Lower leg skin (tissue), 4 donors: ENCODE measurements at regions not wholly inside any gene's neighbourhood (a gene's known extent, or its start where the extent isn't known, plus 50 kb on each side); places are given as distances from the start of the nearest gene placed in this dataset.
A peak's percentile ranks its signal among the peaks of the same experiment; 100 is the strongest.

Experiments used
- DNase-seq, 2 donors: peaks; one replicate each; pipeline ENCODE4 v3.0.0-alpha.2; 2019; ENCODE audit warnings: low spot score in 2 of 2
- H3K4me3 ChIP-seq: fragments of 200-600 bp; sonication (generic); 2 replicates; pipeline ENCODE4 v1.5.1; 2017; ENCODE audit warnings: mild to moderate bottlenecking, low read depth; ENCODE audit not compliant: poor library complexity, severe bottlenecking
- POLR2A ChIP-seq, 2 donors: fragments of 450-650 bp; IDR thresholded peaks; one replicate each; pipeline ENCODE4 v1.6.1; 2016 to 2017; ENCODE audit warnings: antibody characterized with exemption in 2 of 2, mild to moderate bottlenecking in 1 of 2, moderate library complexity in 1 of 2
- WGBS, 2 donors: methylation state at CpG; one replicate each; pipeline ENCODE4 v1.1.5; 2018; 5-methylcytosine and 5-hydroxymethylcytosine counted together
- intact Hi-C: fragments of 100-400 bp; cut with DNase I; formaldehyde crosslinking; loops from one replicate; pipeline ENCODE4 v1.15.0; 2023; ENCODE audit warnings: low total_unique reads
- TF ChIP-seq, protein P1 (sequence below), 3 donors: fragments of 450-650 bp; IDR thresholded peaks; one replicate each; pipeline ENCODE4 v1.5.1; 2016; ENCODE audit warnings: antibody characterized with exemption in 3 of 3, mild to moderate bottlenecking in 3 of 3, moderate library complexity in 2 of 3

DNA sequence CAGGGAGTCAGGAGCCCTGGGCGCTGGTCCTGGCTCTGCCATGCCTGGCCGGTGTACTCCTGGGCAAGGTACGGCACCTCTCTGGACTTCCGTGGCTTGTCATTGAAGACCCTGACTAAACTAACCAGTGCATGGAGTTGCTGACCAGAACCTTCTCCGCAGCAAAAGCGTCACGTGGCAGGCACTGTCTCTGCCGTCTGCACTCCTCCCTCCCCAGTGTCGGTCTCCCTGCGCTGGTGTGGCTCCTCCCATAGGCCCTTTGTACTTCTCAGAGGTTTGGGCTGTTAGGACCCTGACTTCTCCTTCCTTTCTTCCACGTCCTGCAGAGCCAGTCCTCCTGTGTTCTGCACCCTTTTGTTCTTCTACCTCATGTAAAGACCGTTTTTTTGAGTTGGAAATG lies 100.6 kb upstream of the CREB5 start:
- TF ChIP-seq POLR2A (IDR thresholded peaks at IDR 0.05) = no peak
- TF ChIP-seq, protein P1, sequence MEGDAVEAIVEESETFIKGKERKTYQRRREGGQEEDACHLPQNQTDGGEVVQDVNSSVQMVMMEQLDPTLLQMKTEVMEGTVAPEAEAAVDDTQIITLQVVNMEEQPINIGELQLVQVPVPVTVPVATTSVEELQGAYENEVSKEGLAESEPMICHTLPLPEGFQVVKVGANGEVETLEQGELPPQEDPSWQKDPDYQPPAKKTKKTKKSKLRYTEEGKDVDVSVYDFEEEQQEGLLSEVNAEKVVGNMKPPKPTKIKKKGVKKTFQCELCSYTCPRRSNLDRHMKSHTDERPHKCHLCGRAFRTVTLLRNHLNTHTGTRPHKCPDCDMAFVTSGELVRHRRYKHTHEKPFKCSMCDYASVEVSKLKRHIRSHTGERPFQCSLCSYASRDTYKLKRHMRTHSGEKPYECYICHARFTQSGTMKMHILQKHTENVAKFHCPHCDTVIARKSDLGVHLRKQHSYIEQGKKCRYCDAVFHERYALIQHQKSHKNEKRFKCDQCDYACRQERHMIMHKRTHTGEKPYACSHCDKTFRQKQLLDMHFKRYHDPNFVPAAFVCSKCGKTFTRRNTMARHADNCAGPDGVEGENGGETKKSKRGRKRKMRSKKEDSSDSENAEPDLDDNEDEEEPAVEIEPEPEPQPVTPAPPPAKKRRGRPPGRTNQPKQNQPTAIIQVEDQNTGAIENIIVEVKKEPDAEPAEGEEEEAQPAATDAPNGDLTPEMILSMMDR (IDR thresholded peaks at IDR 0.05) = no peak
- intact Hi-C loops = no loop called here
- no peak overlapping the region for H3K4me3 ChIP-seq
- WGBS, 2 donors = 75 to 79% methylated on average over 12 of the region's 12 CpGs
- no peak for DNase-seq

DNA sequence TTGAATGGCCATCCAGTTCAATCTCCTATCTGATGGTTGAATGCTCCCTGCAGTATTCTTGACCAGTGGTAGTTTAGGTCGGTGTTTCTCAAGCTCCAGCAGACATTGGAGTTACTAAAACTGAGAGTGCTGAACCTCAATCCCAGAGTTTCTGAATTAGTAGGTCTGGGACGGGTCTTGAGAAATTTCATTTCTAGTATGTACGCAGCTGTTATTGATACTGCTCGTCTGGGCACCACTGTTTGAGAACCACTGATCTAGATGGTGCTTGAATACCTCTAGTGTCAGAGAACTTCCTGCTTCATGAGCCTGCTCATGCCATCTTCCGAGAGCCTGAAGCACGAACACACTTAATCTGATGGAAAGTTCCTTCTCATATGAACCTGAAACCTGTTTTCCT lies 99.4 kb upstream of the CREB5 start:
- DNase-seq = no peak
- TF ChIP-seq, protein P1 (IDR thresholded peaks at IDR 0.05) = no peak
- intact Hi-C loops = no loop called here
- 89 to 91% methylated on average over 6 of the region's 6 CpGs for WGBS, 2 donors
- H3K4me3 ChIP-seq = no peak overlapping the region

- intact Hi-C loops = no loop called here
- no peak for TF ChIP-seq POLR2A (IDR thresholded peaks at IDR 0.05)
- TF ChIP-seq, protein P1 (IDR thresholded peaks at IDR 0.05) = no peak
- 53 to 59% methylated on average over 3 of the region's 3 CpGs for WGBS, 2 donors
- no peak for DNase-seq
- H3K4me3 ChIP-seq = no peak overlapping the region
These were observed 97.5 kb upstream of the CREB5 start for GRCh38 chr7:28314841-28315240.

- no peak overlapping the region for H3K4me3 ChIP-seq
- 13 to 17% methylated on average over 16 of the region's 16 CpGs for WGBS, 2 donors
- intact Hi-C loops = no loop called here
- TF ChIP-seq, protein P1 (IDR thresholded peaks at IDR 0.05) = no peak
- no peak for TF ChIP-seq POLR2A (IDR thresholded peaks at IDR 0.05)
- DNase-seq = peak; percentile 37 to 87
These were observed 96.5 kb upstream of the CREB5 start for GRCh38 chr7:28315565-28316410.

- WGBS, 2 donors = 52% methylated on average over 3 of the region's 3 CpGs
- intact Hi-C loops = no loop called here
- no peak overlapping the region for H3K4me3 ChIP-seq
- TF ChIP-seq POLR2A (IDR thresholded peaks at IDR 0.05) = no peak
- TF ChIP-seq, protein P1 (IDR thresholded peaks at IDR 0.05) = no peak
- DNase-seq = no peak
These were observed 95.8 kb upstream of the CREB5 start for GRCh38 chr7:28316489-28316888.
